Suprapubic skin (tissue), 4 donors: ENCODE measurements at regions not wholly inside any gene's neighbourhood (a gene's known extent, or its start where the extent isn't known, plus 50 kb on each side); places are given as distances from the start of the nearest gene placed in this dataset.

Source experiments
- EP300 ChIP-seq: sonication (generic); formaldehyde crosslinking; IDR thresholded peaks from one replicate; pipeline ENCODE4 v1.6.1; 2017; ENCODE audit warnings: antibody characterized with exemption
- POLR2A ChIP-seq, 2 donors: fragments of 450-650 bp; IDR thresholded peaks; one replicate each; pipeline ENCODE4 v1.6.1; 2017; ENCODE audit warnings: antibody characterized with exemption in 2 of 2, mild to moderate bottlenecking in 2 of 2, moderate library complexity in 2 of 2
- POLR2AphosphoS5 ChIP-seq, 3 donors: sonication (generic); formaldehyde crosslinking; IDR thresholded peaks; one replicate each; pipeline ENCODE4 v1.6.1; 2017; ENCODE audit warnings: antibody characterized with exemption in 3 of 3
- TF ChIP-seq, protein P1 (sequence below), 2 donors: fragments of 200-600 bp in 1 of 2; fragments of 450-650 bp in 1 of 2; sonication (generic) in 1 of 2; IDR thresholded peaks; one replicate each; pipeline ENCODE4 v1.5.1; 2016 to 2019; ENCODE audit warnings: antibody characterized with exemption in 2 of 2, mild to moderate bottlenecking in 1 of 2, moderate library complexity in 1 of 2

DNA sequence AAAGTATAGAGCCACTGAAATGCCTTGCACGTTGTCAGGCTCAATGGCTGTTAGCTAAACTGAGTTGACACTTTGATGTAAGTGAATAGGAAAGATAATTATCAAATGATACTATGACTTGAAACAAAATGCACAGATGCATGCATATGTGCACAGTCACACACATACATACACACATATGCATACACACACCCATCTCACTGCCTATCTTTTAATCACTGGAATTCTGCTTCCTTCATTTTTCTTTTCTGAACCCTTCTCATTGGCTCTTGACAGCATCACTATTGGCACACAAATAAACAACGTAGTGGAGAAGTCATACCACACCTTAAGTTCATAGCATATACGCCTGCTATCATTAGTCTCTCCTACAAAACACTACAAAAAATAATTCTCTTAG, 154.9 kb upstream of the NCKAP5 start:
- TF ChIP-seq POLR2A (IDR thresholded peaks at IDR 0.05) (no peak), EP300 (no peak), POLR2AphosphoS5 (IDR thresholded peaks at IDR 0.05) (no peak)
- TF ChIP-seq, protein P1, sequence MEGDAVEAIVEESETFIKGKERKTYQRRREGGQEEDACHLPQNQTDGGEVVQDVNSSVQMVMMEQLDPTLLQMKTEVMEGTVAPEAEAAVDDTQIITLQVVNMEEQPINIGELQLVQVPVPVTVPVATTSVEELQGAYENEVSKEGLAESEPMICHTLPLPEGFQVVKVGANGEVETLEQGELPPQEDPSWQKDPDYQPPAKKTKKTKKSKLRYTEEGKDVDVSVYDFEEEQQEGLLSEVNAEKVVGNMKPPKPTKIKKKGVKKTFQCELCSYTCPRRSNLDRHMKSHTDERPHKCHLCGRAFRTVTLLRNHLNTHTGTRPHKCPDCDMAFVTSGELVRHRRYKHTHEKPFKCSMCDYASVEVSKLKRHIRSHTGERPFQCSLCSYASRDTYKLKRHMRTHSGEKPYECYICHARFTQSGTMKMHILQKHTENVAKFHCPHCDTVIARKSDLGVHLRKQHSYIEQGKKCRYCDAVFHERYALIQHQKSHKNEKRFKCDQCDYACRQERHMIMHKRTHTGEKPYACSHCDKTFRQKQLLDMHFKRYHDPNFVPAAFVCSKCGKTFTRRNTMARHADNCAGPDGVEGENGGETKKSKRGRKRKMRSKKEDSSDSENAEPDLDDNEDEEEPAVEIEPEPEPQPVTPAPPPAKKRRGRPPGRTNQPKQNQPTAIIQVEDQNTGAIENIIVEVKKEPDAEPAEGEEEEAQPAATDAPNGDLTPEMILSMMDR (IDR thresholded peaks at IDR 0.05) = no peak
